ENCODE measurements at regions not wholly inside any gene's neighbourhood (a gene's known extent, or its start where the extent isn't known, plus 50 kb on each side); places are given as distances from the start of the nearest gene placed in this dataset.
"Not testable (repeated sequence)": the region's sequence is repeated elsewhere in the genome, so short reads cannot be mapped to it uniquely, and the experiment has no call there.

- H3K4me1 ChIP-seq, result peaks cover 0 to 9% (median 2%) of the 10 kb centered on the region in 10 experiments; a peak in 3 of 20 replicates
- no peaks in the 10 kb centered on the region for H4K20me1 ChIP-seq
- no peak overlapping the region for H3K4me2 ChIP-seq
- peaks cover 38 to 66% (median 46%) of the 10 kb centered on the region in 11 experiments for H3K9me3 ChIP-seq (replicated peaks in 1 of 11)
- peaks cover 0 to 11% (median 0%) of the 10 kb centered on the region in 11 experiments; a peak in 1 of 22 replicates for H3K36me3 ChIP-seq
- no peak overlapping the region for H3K4me3 ChIP-seq
- H3K27me3 ChIP-seq, result no peaks in the 10 kb centered on the region
- H3K27ac ChIP-seq, result no peak overlapping the region
- no peak overlapping the region for H3K9ac ChIP-seq
- TF ChIP-seq Cebpa-rat (IDR thresholded peaks at IDR 0.05), result no peak
Measured at GRCh38 chr6:169093066-169093723, 160.5 kb downstream of the THBS2 start.

GRCh38 chr6:169092375-169092774 lies 161.3 kb downstream of the THBS2 start:
- Histone ChIP-seq H3K4me2 (no peak overlapping the region), H3K9ac (no peak overlapping the region), H3K4me3 (no peak overlapping the region; a peak in 1 of 20 replicates), H3K9me3 (replicated peaks in 1 of 11) (peaks cover 38 to 66% (median 50%) of the 10 kb centered on the region in 11 experiments), H3K4me1 (peaks cover 0 to 9% (median 2%) of the 10 kb centered on the region in 10 experiments; a peak in 3 of 20 replicates), H4K20me1 (no peaks in the 10 kb centered on the region), H3K27ac (no peak overlapping the region), H3K36me3 (peaks cover 0 to 11% (median 0%) of the 10 kb centered on the region in 11 experiments; a peak in 1 of 22 replicates), H3K27me3 (no peaks in the 10 kb centered on the region)
- no peak for TF ChIP-seq Cebpa-rat (IDR thresholded peaks at IDR 0.05)

- H3K4me3 ChIP-seq, result peak overlapping the region in 4 of 10 experiments; percentile 14 to 26 (median 24); a peak in 3 of 20 replicates
Measured at GRCh38 chr6:169090514-169091127, 163.0 kb downstream of the THBS2 start.

GRCh38 chr6:169088762-169089161 lies 164.9 kb downstream of the THBS2 start:
- no peak overlapping the region for H3K27ac ChIP-seq
- no peak overlapping the region for H3K4me2 ChIP-seq
- no peaks in the 10 kb centered on the region for H3K27me3 ChIP-seq
- H3K9me3 ChIP-seq (replicated peaks in 1 of 11), result peaks cover 38 to 76% (median 54%) of the 10 kb centered on the region in 11 experiments
- no peaks in the 10 kb centered on the region; a peak in 1 of 20 replicates for H3K4me1 ChIP-seq
- H4K20me1 ChIP-seq, result no peaks in the 10 kb centered on the region
- no peak for TF ChIP-seq Cebpa-rat (IDR thresholded peaks at IDR 0.05)
- H3K9ac ChIP-seq, result no peak overlapping the region
- no peak overlapping the region for H3K4me3 ChIP-seq
- peaks cover 0 to 11% (median 0%) of the 10 kb centered on the region in 11 experiments; a peak in 1 of 22 replicates for H3K36me3 ChIP-seq

More at GRCh38 chr6:169090514-169091127, 163.0 kb downstream of the THBS2 start:
- H3K9ac ChIP-seq, H3K27ac ChIP-seq, H3K4me1 ChIP-seq, H3K27me3 ChIP-seq, H3K4me2 ChIP-seq, H4K20me1 ChIP-seq: not testable (repeated sequence)
- Histone ChIP-seq H3K36me3 (peaks cover 0 to 11% (median 0%) of the 10 kb centered on the region in 11 experiments; a peak in 1 of 22 replicates), H3K9me3 (replicated peaks in 1 of 11) (peaks cover 38 to 69% (median 53%) of the 10 kb centered on the region in 11 experiments)

GRCh38 chr6:169087443-169088041 lies 166.1 kb downstream of the THBS2 start:
- H3K9ac ChIP-seq, result no peak overlapping the region
- peaks cover 38 to 68% (median 53%) of the 10 kb centered on the region in 11 experiments for H3K9me3 ChIP-seq (replicated peaks in 1 of 11)
- H3K4me2 ChIP-seq, result no peak overlapping the region
- H3K27ac ChIP-seq, result no peak overlapping the region
- H3K27me3 ChIP-seq, result no peaks in the 10 kb centered on the region
- TF ChIP-seq Cebpa-rat (IDR thresholded peaks at IDR 0.05), result no peak
- no peak overlapping the region for H3K4me3 ChIP-seq
- H3K4me1 ChIP-seq, result no peaks in the 10 kb centered on the region; a peak in 1 of 20 replicates
- peaks cover 0 to 11% (median 0%) of the 10 kb centered on the region in 11 experiments; a peak in 1 of 22 replicates for H3K36me3 ChIP-seq
- no peaks in the 10 kb centered on the region for H4K20me1 ChIP-seq

GRCh38 chr6:169086616-169087015 lies 167.0 kb downstream of the THBS2 start:
- H3K27me3 ChIP-seq, H4K20me1 ChIP-seq, H3K4me3 ChIP-seq, H3K9ac ChIP-seq, H3K4me2 ChIP-seq, H3K4me1 ChIP-seq, H3K27ac ChIP-seq: not testable (repeated sequence)
- H3K36me3 ChIP-seq, result peaks cover 0 to 11% (median 0%) of the 10 kb centered on the region in 11 experiments; a peak in 1 of 22 replicates
- H3K9me3 ChIP-seq (replicated peaks in 1 of 11), result peaks cover 30 to 59% (median 45%) of the 10 kb centered on the region in 11 experiments

GRCh38 chr6:169086020-169086419 lies 167.6 kb downstream of the THBS2 start:
- no peak for TF ChIP-seq Cebpa-rat (IDR thresholded peaks at IDR 0.05)
- Histone ChIP-seq H3K4me1 (no peaks in the 10 kb centered on the region), H4K20me1 (no peaks in the 10 kb centered on the region), H3K4me3 (no peak overlapping the region), H3K4me2 (no peak overlapping the region), H3K27me3 (no peaks in the 10 kb centered on the region), H3K9me3 (replicated peaks in 1 of 11) (peaks cover 24 to 53% (median 39%) of the 10 kb centered on the region in 11 experiments), H3K36me3 (peaks cover 0 to 6% (median 0%) of the 10 kb centered on the region in 11 experiments; a peak in 1 of 22 replicates), H3K9ac (no peak overlapping the region), H3K27ac (no peak overlapping the region)

GRCh38 chr6:169085466-169085865 lies 168.2 kb downstream of the THBS2 start:
- no peaks in the 10 kb centered on the region for H4K20me1 ChIP-seq
- no peak overlapping the region for H3K4me3 ChIP-seq
- H3K9me3 ChIP-seq (replicated peaks in 1 of 11), result peaks cover 18 to 48% (median 34%) of the 10 kb centered on the region in 11 experiments
- no peak for TF ChIP-seq Cebpa-rat (IDR thresholded peaks at IDR 0.05)
- peaks cover 0 to under 1% (median 0%) of the 10 kb centered on the region in 11 experiments; a peak in 1 of 22 replicates for H3K36me3 ChIP-seq
- no peaks in the 10 kb centered on the region for H3K27me3 ChIP-seq
- no peaks in the 10 kb centered on the region for H3K4me1 ChIP-seq
- H3K9ac ChIP-seq, result no peak overlapping the region
- no peak overlapping the region for H3K27ac ChIP-seq
- no peak overlapping the region for H3K4me2 ChIP-seq

GRCh38 chr6:169084557-169084956 lies 169.1 kb downstream of the THBS2 start:
- not testable (repeated sequence) for H4K20me1 ChIP-seq, H3K27ac ChIP-seq, H3K4me2 ChIP-seq, H3K4me3 ChIP-seq, H3K9ac ChIP-seq, H3K27me3 ChIP-seq, H3K36me3 ChIP-seq, H3K4me1 ChIP-seq
- H3K9me3 ChIP-seq (replicated peaks in 1 of 11), result peaks cover 9 to 38% (median 25%) of the 10 kb centered on the region in 11 experiments

Measured in BLaER1 treated with 17β-estradiol and CSF1 and Interleukin-3, amounts not matched to agents 10 nM and 100 nM (cell line).